ENCODE measurements at regions not wholly inside any gene's neighbourhood (a gene's known extent, or its start where the extent isn't known, plus 50 kb on each side); places are given as distances from the start of the nearest gene placed in this dataset.

GRCh38 chr2:138182250-138182936, 218.1 kb downstream of the HNMT start:
- no peak for TF ChIP-seq GATA3 (IDR thresholded peaks at IDR 0.05; ENCODE audit: low read depth, low read length)
- no peak for TF ChIP-seq GATA2 (IDR thresholded peaks at IDR 0.05; ENCODE audit: low read depth, low read length)

GRCh38 chr2:138182937-138183312, 218.7 kb downstream of the HNMT start:
- TF ChIP-seq GATA2 (IDR thresholded peaks at IDR 0.05; ENCODE audit: low read depth, low read length) (no peak), GATA3 (IDR thresholded peaks at IDR 0.05; ENCODE audit: low read depth, low read length) (no peak)

- TF ChIP-seq GATA3 (IDR thresholded peaks at IDR 0.05; ENCODE audit: low read depth, low read length) (no peak), GATA2 (IDR thresholded peaks at IDR 0.05; ENCODE audit: low read depth, low read length) (no peak)
These were observed 219.4 kb downstream of the HNMT start for GRCh38 chr2:138183705-138184104.

GRCh38 chr2:138184428-138184827, 220.2 kb downstream of the HNMT start:
- TF ChIP-seq GATA2 (IDR thresholded peaks at IDR 0.05; ENCODE audit: low read depth, low read length) (no peak), GATA3 (IDR thresholded peaks at IDR 0.05; ENCODE audit: low read depth, low read length) (no peak)

GRCh38 chr2:138185827-138186226, 221.6 kb downstream of the HNMT start:
- TF ChIP-seq GATA2 (IDR thresholded peaks at IDR 0.05; ENCODE audit: low read depth, low read length) (no peak), GATA3 (IDR thresholded peaks at IDR 0.05; ENCODE audit: low read depth, low read length) (no peak)

GRCh38 chr2:138187221-138187620, 222.9 kb downstream of the HNMT start:
- TF ChIP-seq GATA3 (IDR thresholded peaks at IDR 0.05; ENCODE audit: low read depth, low read length) (no peak), GATA2 (IDR thresholded peaks at IDR 0.05; ENCODE audit: low read depth, low read length) (no peak)

GRCh38 chr2:138190999-138191398, 226.7 kb downstream of the HNMT start:
- TF ChIP-seq GATA2 (IDR thresholded peaks at IDR 0.05; ENCODE audit: low read depth, low read length), result no peak
- no peak for TF ChIP-seq GATA3 (IDR thresholded peaks at IDR 0.05; ENCODE audit: low read depth, low read length)

- no peak for TF ChIP-seq GATA3 (IDR thresholded peaks at IDR 0.05; ENCODE audit: low read depth, low read length)
- no peak for TF ChIP-seq GATA2 (IDR thresholded peaks at IDR 0.05; ENCODE audit: low read depth, low read length)
These were observed 229.3 kb downstream of the HNMT start for GRCh38 chr2:138193416-138194213.

GRCh38 chr2:138201286-138201685, 237.0 kb downstream of the HNMT start:
- no peak for TF ChIP-seq GATA2 (IDR thresholded peaks at IDR 0.05; ENCODE audit: low read depth, low read length)
- TF ChIP-seq GATA3 (IDR thresholded peaks at IDR 0.05; ENCODE audit: low read depth, low read length), result no peak

- TF ChIP-seq GATA2 (IDR thresholded peaks at IDR 0.05; ENCODE audit: low read depth, low read length) (no peak), GATA3 (IDR thresholded peaks at IDR 0.05; ENCODE audit: low read depth, low read length) (no peak)
These were observed 238.5 kb downstream of the HNMT start for GRCh38 chr2:138202762-138203161.

GRCh38 chr2:138205281-138205680, 241.0 kb downstream of the HNMT start:
- TF ChIP-seq GATA3 (IDR thresholded peaks at IDR 0.05; ENCODE audit: low read depth, low read length), result no peak
- no peak for TF ChIP-seq GATA2 (IDR thresholded peaks at IDR 0.05; ENCODE audit: low read depth, low read length)

- TF ChIP-seq GATA3 (IDR thresholded peaks at IDR 0.05; ENCODE audit: low read depth, low read length), result no peak
- no peak for TF ChIP-seq GATA2 (IDR thresholded peaks at IDR 0.05; ENCODE audit: low read depth, low read length)
These were observed 243.0 kb downstream of the HNMT start for GRCh38 chr2:138207074-138207930.

- TF ChIP-seq GATA2 (IDR thresholded peaks at IDR 0.05; ENCODE audit: low read depth, low read length) (no peak), GATA3 (IDR thresholded peaks at IDR 0.05; ENCODE audit: low read depth, low read length) (no peak)
These were observed 244.7 kb downstream of the HNMT start for GRCh38 chr2:138209009-138209408.

- TF ChIP-seq GATA3 (IDR thresholded peaks at IDR 0.05; ENCODE audit: low read depth, low read length) (no peak), GATA2 (IDR thresholded peaks at IDR 0.05; ENCODE audit: low read depth, low read length) (no peak)
These were observed 246.2 kb downstream of the HNMT start for GRCh38 chr2:138210487-138210886.
